ENCODE measurements at regions not wholly inside any gene's neighbourhood (a gene's known extent, or its start where the extent isn't known, plus 50 kb on each side); places are given as distances from the start of the nearest gene placed in this dataset.

GRCh38 chr10:131666091-131666490 is 234.7 kb upstream of the PPP2R2D start:
- no CpG with 5 or more reads among the region's 3 CpGs for WGBS (ENCODE audit: extremely low coverage, insufficient read length, low lambda C conversion rate)
- no peaks in the 10 kb centered on the region for H3K79me2 ChIP-seq (ENCODE audit: insufficient read depth, low read length)

More at GRCh38 chr10:131666091-131666490, 234.7 kb upstream of the PPP2R2D start:
- H3T11ph ChIP-seq (ENCODE audit: low read length) = no peak overlapping the region
- no peak overlapping the region for H3K4ac ChIP-seq (ENCODE audit: low read depth, low read length)
- H3K56ac ChIP-seq (ENCODE audit: insufficient read length, low read depth, low read length) = no peak overlapping the region
- Mint-ChIP-seq H3K27ac (no peak overlapping the region), H3K4me3 (no peak overlapping the region), H3K4me1 (peaks cover 7 to 8% of the 10 kb centered on the region in 2 experiments), H3K36me3 (ENCODE audit: insufficient read depth in 1 of 3, low read depth in 3 of 3) (peaks cover 0 to 2% (median 0%) of the 10 kb centered on the region in 3 experiments; a peak in 1 of 7 replicates), H3K27me3 (ENCODE audit: low read depth) (peaks cover 10% of the 10 kb centered on the region), H3K9me3 (peaks cover 0 to 6% of the 10 kb centered on the region in 2 experiments; a peak in 4 of 5 replicates)
- no peak overlapping the region for H2BK15ac ChIP-seq (ENCODE audit: low read depth, low read length)
- no peak overlapping the region for H4K5ac ChIP-seq (ENCODE audit: insufficient read length, low read depth, low read length)
- H3K27ac ChIP-seq (ENCODE audit: insufficient read length, low read depth, low read length) = no peak overlapping the region
- no peak overlapping the region for H2AK5ac ChIP-seq (ENCODE audit: insufficient read length, low read length)
- H3K18ac ChIP-seq (ENCODE audit: insufficient read length, low read depth, low read length) = no peak overlapping the region
- H2AFZ ChIP-seq (ENCODE audit: low read length) = no peak overlapping the region
- no peaks in the 10 kb centered on the region for H3K27me3 ChIP-seq (ENCODE audit: insufficient read depth, low read length)
- H2BK120ac ChIP-seq (ENCODE audit: low read depth, low read length, poor library complexity, severe bottlenecking) = no peak overlapping the region
- no peak overlapping the region for H4K91ac ChIP-seq (ENCODE audit: insufficient read length, low read depth, low read length)
- H4K8ac ChIP-seq (replicated peaks; ENCODE audit: insufficient read length, low read depth, low read length) = no peak overlapping the region
- H3K9me3 ChIP-seq (ENCODE audit: control insufficient read depth, low read depth, low read length) = no peaks in the 10 kb centered on the region
- no peak overlapping the region for H3K14ac ChIP-seq (ENCODE audit: insufficient read depth, low read length)
- no peak overlapping the region for H2BK20ac ChIP-seq (ENCODE audit: low read depth, low read length, poor library complexity, severe bottlenecking)
- no peak overlapping the region for H3K4me2 ChIP-seq (ENCODE audit: insufficient read depth, insufficient read length, low read length)
- H2BK5ac ChIP-seq (ENCODE audit: insufficient read length, low read length) = no peak overlapping the region
- no peaks in the 10 kb centered on the region for H3K4me1 ChIP-seq (ENCODE audit: insufficient read depth, low read length)
- no peaks in the 10 kb centered on the region for H3K79me1 ChIP-seq (ENCODE audit: insufficient read depth, low read depth, low read length, poor library complexity, severe bottlenecking)
- H2BK12ac ChIP-seq (ENCODE audit: insufficient read length, low read depth, low read length) = no peak overlapping the region
- TF ChIP-seq CTCF (conservative IDR thresholded peaks at IDR 0.05) = no peak
- no peak overlapping the region for H3K23ac ChIP-seq (ENCODE audit: insufficient read length, low read depth, low read length)
- H3K9ac ChIP-seq (ENCODE audit: extremely low read depth, insufficient read length, low read length) = no peak overlapping the region
- no peak for DNase-seq
- no peaks in the 10 kb centered on the region for H4K20me1 ChIP-seq (ENCODE audit: control insufficient read depth, insufficient read depth, insufficient read length)
- no peaks in the 10 kb centered on the region for H3K23me2 ChIP-seq (ENCODE audit: insufficient read length, low read depth, low read length, poor library complexity, severe bottlenecking)
